Adrenal gland (tissue), 9 donors: ENCODE measurements at regions not wholly inside any gene's neighbourhood (a gene's known extent, or its start where the extent isn't known, plus 50 kb on each side); places are given as distances from the start of the nearest gene placed in this dataset.

ENCODE experiments used
- DNase-seq, 7 donors: peaks; one replicate each; pipeline ENCODE4 v3.0.0-alpha.2; 2019 to 2020
- H3K27ac ChIP-seq, 5 donors: fragments of 200-600 bp; sonication (generic) in 4 of 5; 1 replicate in 3 of 5; 2 replicates in 2 of 5; pipeline versions ENCODE4 v1.5.1 to v1.8.0; 2016 to 2020; ENCODE audit warnings: mild to moderate bottlenecking in 1 of 5
- H3K27me3 ChIP-seq: fragments of 200-600 bp; 2 replicates; pipeline ENCODE4 v1.8.0; 2021
- H3K36me3 ChIP-seq, 2 donors: fragments of 200-600 bp; replicated peaks in 1 of 2; 1 replicate in 1 of 2; 2 replicates in 1 of 2; pipeline versions ENCODE4 v1.5.1 to v1.8.0; 2018 to 2022
- H3K4me1 ChIP-seq, 2 donors: fragments of 200-600 bp; replicated peaks in 1 of 2; 1 replicate in 1 of 2; 2 replicates in 1 of 2; pipeline versions ENCODE4 v1.5.1 to v1.8.0; 2018 to 2021
- H3K4me3 ChIP-seq, 4 donors: fragments of 200-600 bp; sonication (generic) in 3 of 4; one replicate each; pipeline ENCODE4 v1.5.1; 2016 to 2018
- H3K9me3 ChIP-seq, 3 donors: fragments of 200-600 bp; sonication (generic) in 1 of 3; replicated peaks in 1 of 3; 1 replicate in 2 of 3; 2 replicates in 1 of 3; pipeline versions ENCODE4 v1.5.1 to v1.8.0; 2016 to 2021
- POLR2A ChIP-seq, 2 donors: fragments of 450-650 bp; IDR thresholded peaks; one replicate each; pipeline ENCODE4 v1.6.1; 2017; ENCODE audit warnings: antibody characterized with exemption in 2 of 2, mild to moderate bottlenecking in 2 of 2, moderate library complexity in 1 of 2
- WGBS, 4 donors: extraction: QIAGEN DNeasy Blood & Tissue Kit in 2 of 4; methylation state at CpG; one replicate each; pipeline versions ENCODE4 v1.1.5 to v1.1.7; 2013 to 2017; 5-methylcytosine and 5-hydroxymethylcytosine counted together
- intact Hi-C, 2 donors: fragments of 100-400 bp; cut with DNase I; formaldehyde crosslinking; loops; one replicate each; pipeline versions ENCODE4 v1.14.1 to v1.15.0; 2022 to 2023
- TF ChIP-seq, protein P1 (sequence below), 6 experiments: fragments of 450-650 bp in 4 of 6; fragments of 200-600 bp in 2 of 6; sonication (generic) in 1 of 6; IDR thresholded peaks; 1 replicate in 5 of 6; 2 replicates in 1 of 6; pipeline versions ENCODE4 v1.5.1 to v1.8.0; 2016 to 2021; ENCODE audit warnings: antibody characterized with exemption in 6 of 6, mild to moderate bottlenecking in 2 of 6, moderate library complexity in 1 of 6
- donor health status: healthy with polysubstance abuse.
- donor health status: Bipolar disorder and iron deficiency.
- donor health status: DM: yes; HTN: yes; CAD: no.
- donor health status: DM: no; HTN: no; CAD: no.
- donor health status: DM: no; HTN: no; CAD: no.

- no peak for DNase-seq
- Histone ChIP-seq H3K36me3 (no peaks in the 10 kb centered on the region), H3K9me3 (no peaks in the 10 kb centered on the region), H3K27ac (no peak overlapping the region), H3K4me3 (no peak overlapping the region), H3K4me1 (no peaks in the 10 kb centered on the region), H3K27me3 (no peaks in the 10 kb centered on the region)
- TF ChIP-seq, protein P1, sequence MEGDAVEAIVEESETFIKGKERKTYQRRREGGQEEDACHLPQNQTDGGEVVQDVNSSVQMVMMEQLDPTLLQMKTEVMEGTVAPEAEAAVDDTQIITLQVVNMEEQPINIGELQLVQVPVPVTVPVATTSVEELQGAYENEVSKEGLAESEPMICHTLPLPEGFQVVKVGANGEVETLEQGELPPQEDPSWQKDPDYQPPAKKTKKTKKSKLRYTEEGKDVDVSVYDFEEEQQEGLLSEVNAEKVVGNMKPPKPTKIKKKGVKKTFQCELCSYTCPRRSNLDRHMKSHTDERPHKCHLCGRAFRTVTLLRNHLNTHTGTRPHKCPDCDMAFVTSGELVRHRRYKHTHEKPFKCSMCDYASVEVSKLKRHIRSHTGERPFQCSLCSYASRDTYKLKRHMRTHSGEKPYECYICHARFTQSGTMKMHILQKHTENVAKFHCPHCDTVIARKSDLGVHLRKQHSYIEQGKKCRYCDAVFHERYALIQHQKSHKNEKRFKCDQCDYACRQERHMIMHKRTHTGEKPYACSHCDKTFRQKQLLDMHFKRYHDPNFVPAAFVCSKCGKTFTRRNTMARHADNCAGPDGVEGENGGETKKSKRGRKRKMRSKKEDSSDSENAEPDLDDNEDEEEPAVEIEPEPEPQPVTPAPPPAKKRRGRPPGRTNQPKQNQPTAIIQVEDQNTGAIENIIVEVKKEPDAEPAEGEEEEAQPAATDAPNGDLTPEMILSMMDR (IDR thresholded peaks at IDR 0.05), result no peak
- TF ChIP-seq POLR2A (IDR thresholded peaks at IDR 0.05), result no peak
- 70 to 82% (median 78%) methylated on average over 1 of the region's 1 CpG for WGBS, 4 donors
- intact Hi-C loops, result no loop called here
Observed at GRCh38 chr2:48259811-48260210, 54.7 kb upstream of the FOXN2 start.

DNA sequence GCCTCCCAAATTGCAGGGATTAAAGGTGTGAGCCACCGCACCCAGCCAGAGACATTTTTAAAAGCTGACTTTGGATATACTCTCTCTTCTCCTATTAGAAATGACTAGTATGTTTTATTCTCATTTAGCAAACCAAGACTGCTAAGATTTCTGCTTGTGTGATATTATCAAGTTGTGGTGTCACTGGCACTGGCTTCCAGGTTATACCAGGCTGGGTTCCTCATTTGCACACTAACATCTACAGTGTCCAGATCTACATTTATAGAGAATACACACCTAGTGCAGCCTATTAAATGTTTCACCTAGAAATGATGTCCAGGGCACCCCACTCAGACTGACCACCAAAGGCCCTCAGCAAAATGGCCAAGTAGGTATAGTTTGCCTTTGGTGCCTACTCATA is 49.9 kb upstream of the FOXN2 start:
- Histone ChIP-seq H3K36me3 (no peaks in the 10 kb centered on the region), H3K4me1 (no peaks in the 10 kb centered on the region), H3K4me3 (no peak overlapping the region), H3K9me3 (no peaks in the 10 kb centered on the region), H3K27ac (no peak overlapping the region), H3K27me3 (no peaks in the 10 kb centered on the region)
- intact Hi-C loops, result no loop called here
- WGBS, 4 donors, result 95 to 100% (median 97%) methylated on average over 1 of the region's 1 CpG
- no peak for DNase-seq
- no peak for TF ChIP-seq POLR2A (IDR thresholded peaks at IDR 0.05)
- TF ChIP-seq, protein P1 (IDR thresholded peaks at IDR 0.05), result no peak
